Ovary (tissue), 3 donors: ENCODE measurements at regions not wholly inside any gene's neighbourhood (a gene's known extent, or its start where the extent isn't known, plus 50 kb on each side); places are given as distances from the start of the nearest gene placed in this dataset.

Experiments used
- EP300 ChIP-seq: sonication (generic); formaldehyde crosslinking; IDR thresholded peaks from one replicate; pipeline ENCODE4 v1.6.1; 2017; ENCODE audit warnings: antibody characterized with exemption
- TF ChIP-seq, protein P1 (sequence below), 3 donors: fragments of 450-650 bp in 2 of 3; fragments of 200-600 bp in 1 of 3; IDR thresholded peaks; one replicate each; pipeline versions ENCODE4 v1.5.1 to v1.8.0; 2016 to 2022; ENCODE audit warnings: antibody characterized with exemption in 3 of 3, mild to moderate bottlenecking in 1 of 3
- donor health status: DM: no; HTN: no; CAD: no.

DNA sequence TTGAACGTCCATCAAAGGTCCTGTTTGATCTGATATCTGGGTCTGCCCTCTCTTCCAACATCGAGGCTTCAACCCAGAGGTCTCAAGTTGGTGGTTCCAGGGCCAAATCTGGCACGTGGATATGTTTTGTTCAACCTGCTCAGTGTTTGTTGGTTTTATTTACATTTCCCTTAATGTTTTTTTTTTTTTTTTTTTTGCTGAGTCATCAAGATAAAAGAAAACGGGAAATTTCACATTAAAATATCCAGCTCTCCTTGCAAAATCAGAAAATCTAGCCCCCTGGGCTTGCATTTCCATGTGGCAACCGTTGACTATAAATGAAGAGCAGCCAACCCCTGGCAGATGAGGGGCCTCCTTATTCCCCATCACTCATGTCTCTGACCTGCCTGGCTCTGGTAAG lies 765.6 kb upstream of the TBX3 start:
- TF ChIP-seq EP300, result no peak
- TF ChIP-seq, protein P1, sequence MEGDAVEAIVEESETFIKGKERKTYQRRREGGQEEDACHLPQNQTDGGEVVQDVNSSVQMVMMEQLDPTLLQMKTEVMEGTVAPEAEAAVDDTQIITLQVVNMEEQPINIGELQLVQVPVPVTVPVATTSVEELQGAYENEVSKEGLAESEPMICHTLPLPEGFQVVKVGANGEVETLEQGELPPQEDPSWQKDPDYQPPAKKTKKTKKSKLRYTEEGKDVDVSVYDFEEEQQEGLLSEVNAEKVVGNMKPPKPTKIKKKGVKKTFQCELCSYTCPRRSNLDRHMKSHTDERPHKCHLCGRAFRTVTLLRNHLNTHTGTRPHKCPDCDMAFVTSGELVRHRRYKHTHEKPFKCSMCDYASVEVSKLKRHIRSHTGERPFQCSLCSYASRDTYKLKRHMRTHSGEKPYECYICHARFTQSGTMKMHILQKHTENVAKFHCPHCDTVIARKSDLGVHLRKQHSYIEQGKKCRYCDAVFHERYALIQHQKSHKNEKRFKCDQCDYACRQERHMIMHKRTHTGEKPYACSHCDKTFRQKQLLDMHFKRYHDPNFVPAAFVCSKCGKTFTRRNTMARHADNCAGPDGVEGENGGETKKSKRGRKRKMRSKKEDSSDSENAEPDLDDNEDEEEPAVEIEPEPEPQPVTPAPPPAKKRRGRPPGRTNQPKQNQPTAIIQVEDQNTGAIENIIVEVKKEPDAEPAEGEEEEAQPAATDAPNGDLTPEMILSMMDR (IDR thresholded peaks at IDR 0.05), result no peak
